Upper lobe of right lung (tissue), 1 donor: ENCODE measurements at regions not wholly inside any gene's neighbourhood (a gene's known extent, or its start where the extent isn't known, plus 50 kb on each side); places are given as distances from the start of the nearest gene placed in this dataset.
A peak's percentile ranks its signal among the peaks of the same experiment; 100 is the strongest.
"Not testable (repeated sequence)": the region's sequence is repeated elsewhere in the genome, so short reads cannot be mapped to it uniquely, and the experiment has no call there.

ENCODE experiments used
- ATAC-seq: fragments of 200-7000 bp; cut with Tn5 transposase; one replicate; pipeline ENCODE4 v1.9.1; 2020; ENCODE audit warnings: mild to moderate bottlenecking, moderate library complexity
- DNase-seq: peaks from one replicate; pipeline ENCODE4 v3.0.0-alpha.2; 2020
- H3K27ac ChIP-seq: fragments of 200-600 bp; one replicate; pipeline ENCODE4 v1.8.0; 2022
- H3K27me3 ChIP-seq: fragments of 200-600 bp; one replicate; pipeline ENCODE4 v1.8.0; 2022; ENCODE audit warnings: mild to moderate bottlenecking
- H3K36me3 ChIP-seq: fragments of 200-600 bp; one replicate; pipeline ENCODE4 v1.8.0; 2022
- H3K4me1 ChIP-seq: fragments of 200-600 bp; one replicate; pipeline ENCODE4 v1.8.0; 2022
- H3K4me3 ChIP-seq: fragments of 200-600 bp; one replicate; pipeline ENCODE4 v1.8.0; 2022; ENCODE audit warnings: mild to moderate bottlenecking
- H3K9me3 ChIP-seq: fragments of 200-600 bp; one replicate; pipeline ENCODE4 v1.8.0; 2022
- intact Hi-C: fragments of 100-400 bp; cut with DNase I; formaldehyde crosslinking; loops from one replicate; pipeline ENCODE4 v1.11.0; 2022
- TF ChIP-seq, protein P1 (sequence below): fragments of 200-600 bp; IDR thresholded peaks from one replicate; pipeline ENCODE4 v1.8.0; 2022; ENCODE audit warnings: antibody characterized with exemption
- donor health status: DM: no; HTN: yes; CAD: no; lungs with severe emphysema.

DNA sequence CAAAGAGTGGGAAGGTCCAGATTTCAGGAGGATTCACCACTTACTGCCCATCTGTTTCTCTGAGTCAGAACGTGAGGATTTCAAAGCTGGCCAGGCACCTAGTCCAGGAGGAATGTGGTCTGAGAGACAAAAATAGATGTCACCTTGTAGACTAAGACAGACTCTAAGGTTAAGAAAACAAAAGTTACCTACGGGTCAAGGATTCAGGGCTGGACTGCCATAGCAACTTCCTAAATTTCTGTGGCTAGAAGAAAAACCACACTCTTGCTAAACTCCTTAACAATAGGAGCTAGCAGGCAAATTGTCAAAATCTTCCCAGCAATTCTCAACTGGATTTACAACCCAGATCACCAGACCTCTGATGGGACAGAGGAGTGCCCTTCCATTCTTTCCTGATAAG, 250.4 kb upstream of the NOTCH2NLA start:
- H3K36me3 ChIP-seq, H3K27me3 ChIP-seq, H3K9me3 ChIP-seq, H3K4me3 ChIP-seq, H3K27ac ChIP-seq, intact Hi-C loops, H3K4me1 ChIP-seq, DNase-seq: not testable (repeated sequence)
- ATAC-seq: peak; percentile 23

DNA sequence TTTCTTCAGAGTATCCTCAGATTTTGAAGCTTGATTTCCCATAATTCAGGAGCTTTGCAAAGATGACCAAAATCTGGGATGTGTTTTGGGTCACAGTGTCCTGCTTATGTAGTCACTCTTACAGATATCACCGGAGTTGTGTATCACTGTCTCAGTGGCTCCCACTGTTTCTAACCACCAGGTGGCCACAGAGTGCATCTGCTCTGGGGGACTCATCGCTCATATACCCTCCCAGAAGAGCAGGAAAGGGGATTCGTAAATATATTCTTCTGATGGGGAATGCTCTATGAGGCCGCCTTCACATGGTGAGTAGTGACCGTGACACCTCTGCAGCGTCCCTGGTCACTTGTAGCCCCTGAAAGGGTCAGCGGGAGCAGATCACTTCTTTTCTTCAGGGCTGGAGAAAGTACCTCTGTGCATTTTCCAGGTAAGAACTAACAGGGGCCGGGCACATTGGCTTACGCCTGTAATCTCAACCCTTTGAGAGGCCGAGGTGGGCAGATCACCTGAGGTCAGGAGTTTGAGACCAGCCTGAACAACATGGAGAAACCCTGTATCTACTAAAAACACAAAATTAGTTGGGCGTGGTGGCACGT, 249.4 kb upstream of the NOTCH2NLA start:
- H3K4me1 ChIP-seq, H3K4me3 ChIP-seq, DNase-seq, H3K27ac ChIP-seq, H3K27me3 ChIP-seq, H3K36me3 ChIP-seq, H3K9me3 ChIP-seq, intact Hi-C loops: not testable (repeated sequence)
- peak; percentile 66 for ATAC-seq
- TF ChIP-seq, protein P1, sequence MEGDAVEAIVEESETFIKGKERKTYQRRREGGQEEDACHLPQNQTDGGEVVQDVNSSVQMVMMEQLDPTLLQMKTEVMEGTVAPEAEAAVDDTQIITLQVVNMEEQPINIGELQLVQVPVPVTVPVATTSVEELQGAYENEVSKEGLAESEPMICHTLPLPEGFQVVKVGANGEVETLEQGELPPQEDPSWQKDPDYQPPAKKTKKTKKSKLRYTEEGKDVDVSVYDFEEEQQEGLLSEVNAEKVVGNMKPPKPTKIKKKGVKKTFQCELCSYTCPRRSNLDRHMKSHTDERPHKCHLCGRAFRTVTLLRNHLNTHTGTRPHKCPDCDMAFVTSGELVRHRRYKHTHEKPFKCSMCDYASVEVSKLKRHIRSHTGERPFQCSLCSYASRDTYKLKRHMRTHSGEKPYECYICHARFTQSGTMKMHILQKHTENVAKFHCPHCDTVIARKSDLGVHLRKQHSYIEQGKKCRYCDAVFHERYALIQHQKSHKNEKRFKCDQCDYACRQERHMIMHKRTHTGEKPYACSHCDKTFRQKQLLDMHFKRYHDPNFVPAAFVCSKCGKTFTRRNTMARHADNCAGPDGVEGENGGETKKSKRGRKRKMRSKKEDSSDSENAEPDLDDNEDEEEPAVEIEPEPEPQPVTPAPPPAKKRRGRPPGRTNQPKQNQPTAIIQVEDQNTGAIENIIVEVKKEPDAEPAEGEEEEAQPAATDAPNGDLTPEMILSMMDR: peak; percentile 60

GRCh38 chr1:146475086-146475485, 246.3 kb upstream of the NOTCH2NLA start:
- H3K27me3 ChIP-seq, H3K4me1 ChIP-seq, DNase-seq, H3K36me3 ChIP-seq, ATAC-seq, intact Hi-C loops, H3K9me3 ChIP-seq, H3K27ac ChIP-seq, H3K4me3 ChIP-seq: not testable (repeated sequence)

DNA sequence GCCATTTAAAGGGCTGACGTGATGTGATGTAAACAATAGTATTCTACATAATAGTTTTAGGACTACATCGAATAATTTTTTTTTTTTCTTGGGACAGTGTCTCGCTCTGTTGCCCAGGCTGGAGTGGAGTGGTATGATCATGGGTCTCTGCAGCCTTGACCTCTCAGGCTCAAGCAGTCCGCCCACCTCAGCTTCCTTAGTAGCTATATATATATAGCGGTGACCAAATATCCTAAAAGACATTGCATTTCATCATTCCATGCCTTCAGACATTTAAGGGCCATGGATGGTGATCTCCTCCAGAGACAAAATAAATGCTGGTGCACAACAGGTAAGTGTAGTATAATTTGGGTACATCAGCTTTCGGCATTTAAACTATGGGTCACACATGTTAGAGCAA, 245.4 kb upstream of the NOTCH2NLA start:
- DNase-seq: not testable (repeated sequence)

DNA sequence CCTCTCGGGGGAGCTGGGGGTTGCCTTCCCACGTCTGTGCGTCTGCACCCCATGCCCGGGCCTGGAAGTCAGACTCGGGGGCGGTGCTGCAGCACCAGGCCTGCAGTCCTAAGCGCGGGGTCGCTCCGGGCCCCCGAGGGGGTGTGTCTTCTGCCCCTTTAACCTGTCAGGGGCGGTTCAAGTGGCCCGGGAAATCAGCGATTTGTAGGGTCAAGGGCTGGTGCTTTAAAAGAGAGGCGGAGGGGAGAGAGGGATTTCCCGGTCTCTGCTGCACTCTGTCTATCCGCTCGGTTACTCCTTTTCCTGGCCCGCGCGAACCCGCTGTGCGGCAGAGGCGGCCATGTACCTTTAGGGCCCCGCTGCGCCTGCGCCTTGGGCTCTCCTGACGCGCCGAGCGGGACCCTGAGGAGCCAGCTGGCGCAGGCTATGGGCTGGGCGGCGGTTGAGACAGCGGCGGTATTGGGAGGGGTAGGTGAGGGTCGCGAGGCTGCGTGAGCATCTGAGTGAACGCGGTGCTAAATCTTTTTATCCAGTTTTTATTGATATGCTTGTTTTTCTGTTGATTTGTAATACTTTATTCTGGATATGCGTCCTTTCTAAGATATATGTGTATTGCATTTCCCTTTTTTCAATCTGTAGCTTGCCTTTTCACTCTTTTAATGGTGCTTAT, 243.5 kb upstream of the NOTCH2NLA start:
- peak overlapping the region; percentile 45 for H3K4me3 ChIP-seq
- H3K27me3 ChIP-seq, H3K27ac ChIP-seq, intact Hi-C loops, H3K36me3 ChIP-seq, H3K4me1 ChIP-seq, H3K9me3 ChIP-seq: not testable (repeated sequence)
- peak; percentile 88 for DNase-seq
- ATAC-seq: peak; percentile 98

More for the DNA sequence above, 245.4 kb upstream of the NOTCH2NLA start:
- intact Hi-C loops, H3K4me3 ChIP-seq, ATAC-seq, H3K27ac ChIP-seq, H3K4me1 ChIP-seq, H3K36me3 ChIP-seq, H3K9me3 ChIP-seq, H3K27me3 ChIP-seq: not testable (repeated sequence)

DNA sequence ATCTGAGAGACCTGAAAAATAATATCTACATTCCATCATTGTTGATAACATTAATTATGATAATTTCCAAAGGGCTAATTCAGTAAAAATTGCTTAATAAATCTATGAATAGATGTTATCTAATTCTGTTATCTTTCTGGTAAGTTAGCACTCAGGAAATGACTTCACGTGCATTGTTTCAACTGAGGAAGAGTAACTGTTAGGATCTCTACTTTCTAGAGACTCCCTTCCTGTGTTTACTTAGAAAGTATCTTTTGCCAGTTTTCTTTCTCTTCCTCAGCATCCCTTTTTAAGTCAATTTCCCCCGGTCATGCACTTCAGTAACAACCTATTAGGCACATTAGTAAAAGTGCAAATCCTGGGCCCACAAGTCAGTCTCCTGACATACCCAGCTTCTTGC, 231.1 kb upstream of the NOTCH2NLA start:
- H3K4me1 ChIP-seq, DNase-seq, H3K27me3 ChIP-seq, H3K36me3 ChIP-seq, H3K27ac ChIP-seq, ATAC-seq, H3K4me3 ChIP-seq, H3K9me3 ChIP-seq, intact Hi-C loops: not testable (repeated sequence)

- H3K4me1 ChIP-seq, intact Hi-C loops, H3K27ac ChIP-seq, H3K27me3 ChIP-seq, H3K36me3 ChIP-seq, DNase-seq, H3K4me3 ChIP-seq, ATAC-seq, H3K9me3 ChIP-seq: not testable (repeated sequence)
Observed at GRCh38 chr1:146459308-146459707, 230.5 kb upstream of the NOTCH2NLA start.

- H3K36me3 ChIP-seq, H3K4me3 ChIP-seq, H3K9me3 ChIP-seq, ATAC-seq, H3K4me1 ChIP-seq, intact Hi-C loops, H3K27ac ChIP-seq, H3K27me3 ChIP-seq, DNase-seq: not testable (repeated sequence)
Observed at GRCh38 chr1:146448877-146449246, 220.0 kb upstream of the NOTCH2NLA start.

DNA sequence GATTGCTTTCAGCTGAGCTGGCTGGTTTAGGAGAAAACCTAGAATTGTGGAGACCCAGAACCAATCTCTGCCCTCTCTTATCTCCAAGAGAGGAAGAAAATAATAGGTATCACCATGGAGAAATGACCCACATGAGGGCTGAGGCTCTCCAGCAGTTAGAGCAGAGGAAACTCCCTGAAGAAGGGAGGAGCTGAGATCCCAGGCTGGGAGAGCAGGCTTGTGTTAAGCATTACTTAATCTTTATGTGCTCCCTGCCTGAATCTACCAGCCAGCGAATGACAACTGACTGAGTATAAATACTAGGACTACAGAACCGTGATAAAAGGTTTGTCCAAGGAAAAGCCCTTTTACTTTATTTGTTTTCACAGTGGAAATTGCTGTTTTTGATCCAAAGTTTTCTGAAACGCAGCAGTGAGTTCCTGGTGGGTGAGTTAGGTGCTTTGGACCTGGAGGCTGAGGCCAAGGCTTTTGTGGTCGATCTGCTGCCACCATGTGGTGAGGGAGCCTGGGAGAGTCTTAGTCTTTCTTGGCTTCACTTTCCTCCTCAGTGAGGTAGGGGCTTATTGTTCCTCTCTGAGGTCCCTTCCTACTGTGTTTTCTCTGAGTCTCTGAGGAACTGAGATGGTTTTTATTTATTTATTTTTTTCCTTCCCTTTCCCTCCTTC, 219.5 kb upstream of the NOTCH2NLA start:
- H3K4me1 ChIP-seq, H3K36me3 ChIP-seq, H3K4me3 ChIP-seq, intact Hi-C loops, H3K9me3 ChIP-seq, H3K27ac ChIP-seq, H3K27me3 ChIP-seq: not testable (repeated sequence)
- TF ChIP-seq, protein P1: peak; percentile 37
- DNase-seq: peak; percentile 70
- peak; percentile 28 for ATAC-seq

- ATAC-seq: not testable (repeated sequence)
- H3K4me3 ChIP-seq: peak overlapping the region; percentile 39
Observed at GRCh38 chr1:146443871-146444222, 215.0 kb upstream of the NOTCH2NLA start.

GRCh38 chr1:146443088-146443870, 214.5 kb upstream of the NOTCH2NLA start:
- ATAC-seq, H3K4me1 ChIP-seq, DNase-seq, H3K27ac ChIP-seq, H3K4me3 ChIP-seq, H3K36me3 ChIP-seq, H3K27me3 ChIP-seq, intact Hi-C loops, H3K9me3 ChIP-seq: not testable (repeated sequence)

More at GRCh38 chr1:146443871-146444222, 215.0 kb upstream of the NOTCH2NLA start:
- H3K27ac ChIP-seq, H3K27me3 ChIP-seq, intact Hi-C loops, H3K9me3 ChIP-seq, H3K4me1 ChIP-seq, H3K36me3 ChIP-seq: not testable (repeated sequence)
- peak; percentile 67 for DNase-seq

- H3K36me3 ChIP-seq, H3K27ac ChIP-seq, H3K4me1 ChIP-seq, H3K9me3 ChIP-seq, intact Hi-C loops, ATAC-seq, H3K4me3 ChIP-seq, DNase-seq, H3K27me3 ChIP-seq: not testable (repeated sequence)
Observed at GRCh38 chr1:146438543-146438942, 209.7 kb upstream of the NOTCH2NLA start.
